ENCODE measurements at regions not wholly inside any gene's neighbourhood (a gene's known extent, or its start where the extent isn't known, plus 50 kb on each side); places are given as distances from the start of the nearest gene placed in this dataset.

DNA sequence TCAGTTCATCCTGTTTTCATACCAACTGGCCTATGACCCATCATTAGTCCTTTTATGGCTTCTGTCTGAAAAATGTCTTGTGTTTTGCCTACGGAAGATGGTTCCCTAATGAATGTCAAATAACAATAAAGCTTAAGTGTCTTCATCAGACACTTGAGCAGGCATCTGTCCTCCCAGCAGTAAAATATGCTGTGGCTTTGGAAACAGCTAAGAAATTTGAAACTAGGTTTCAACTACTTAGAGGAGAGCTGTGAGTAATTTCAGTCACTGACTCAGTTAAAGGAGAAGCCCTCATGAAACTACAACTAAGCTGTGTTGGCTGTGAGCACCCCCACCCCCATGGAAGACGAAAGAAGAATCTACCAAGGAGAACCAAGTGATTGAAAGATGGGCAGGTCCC lies 409.4 kb upstream of the PPP2R3A start:
- no peak overlapping the region for H3K4me3 Mint-ChIP-seq (ENCODE audit: unreplicated experiment)
- TF ChIP-seq, protein P1, sequence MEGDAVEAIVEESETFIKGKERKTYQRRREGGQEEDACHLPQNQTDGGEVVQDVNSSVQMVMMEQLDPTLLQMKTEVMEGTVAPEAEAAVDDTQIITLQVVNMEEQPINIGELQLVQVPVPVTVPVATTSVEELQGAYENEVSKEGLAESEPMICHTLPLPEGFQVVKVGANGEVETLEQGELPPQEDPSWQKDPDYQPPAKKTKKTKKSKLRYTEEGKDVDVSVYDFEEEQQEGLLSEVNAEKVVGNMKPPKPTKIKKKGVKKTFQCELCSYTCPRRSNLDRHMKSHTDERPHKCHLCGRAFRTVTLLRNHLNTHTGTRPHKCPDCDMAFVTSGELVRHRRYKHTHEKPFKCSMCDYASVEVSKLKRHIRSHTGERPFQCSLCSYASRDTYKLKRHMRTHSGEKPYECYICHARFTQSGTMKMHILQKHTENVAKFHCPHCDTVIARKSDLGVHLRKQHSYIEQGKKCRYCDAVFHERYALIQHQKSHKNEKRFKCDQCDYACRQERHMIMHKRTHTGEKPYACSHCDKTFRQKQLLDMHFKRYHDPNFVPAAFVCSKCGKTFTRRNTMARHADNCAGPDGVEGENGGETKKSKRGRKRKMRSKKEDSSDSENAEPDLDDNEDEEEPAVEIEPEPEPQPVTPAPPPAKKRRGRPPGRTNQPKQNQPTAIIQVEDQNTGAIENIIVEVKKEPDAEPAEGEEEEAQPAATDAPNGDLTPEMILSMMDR (IDR thresholded peaks at IDR 0.05; ENCODE audit: insufficient read depth in 1 of 2, low read depth in 1 of 2, low read length in 1 of 2, severe bottlenecking in 1 of 2, unreplicated experiment in 1 of 2), result no peak
- no TSS peak for BruUV-seq (replicated peaks)

DNA sequence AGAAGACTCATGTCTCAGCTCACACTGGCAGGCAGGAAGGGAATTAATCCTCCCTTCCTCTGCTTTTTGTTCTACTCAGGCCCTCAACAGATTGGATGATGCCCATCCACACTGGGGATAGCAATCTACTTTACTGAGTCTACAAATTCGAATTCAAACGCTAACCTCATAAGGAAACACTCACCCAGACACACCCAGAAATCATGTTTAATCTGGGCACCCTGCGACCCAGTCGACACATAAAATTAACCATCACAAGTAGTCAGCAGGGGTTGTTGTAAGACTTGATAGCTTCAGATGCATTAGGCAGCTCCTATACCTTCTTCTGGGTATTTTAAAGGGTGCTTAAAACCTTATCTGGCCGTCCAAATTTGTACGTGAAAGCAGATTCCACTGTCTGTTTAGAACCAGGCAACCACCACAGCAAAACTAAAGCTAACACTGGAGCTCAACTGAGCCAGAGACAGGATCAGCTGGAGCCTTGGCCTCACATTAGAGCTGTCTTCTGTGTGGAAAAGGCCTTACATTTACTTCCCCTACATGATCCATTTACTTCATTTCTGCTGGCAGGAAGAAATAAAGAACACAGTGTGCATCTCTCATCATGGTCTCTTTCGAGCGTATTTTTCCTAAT lies 407.3 kb upstream of the PPP2R3A start:
- Histone ChIP-seq H3K9me3 (no peaks in the 10 kb centered on the region), H3K27me3 (replicated peaks; ENCODE audit: control insufficient read depth, insufficient read depth, low read length) (no peaks in the 10 kb centered on the region), H3K4me3 (ENCODE audit: low read depth, low read length) (no peak overlapping the region), H3K4me1 (no peaks in the 10 kb centered on the region), H3K36me3 (ENCODE audit: control insufficient read depth, insufficient read depth, low read length) (no peaks in the 10 kb centered on the region)
- Mint-ChIP-seq H3K27me3 (ENCODE audit: insufficient read depth, unreplicated experiment) (peaks cover 18% of the 10 kb centered on the region), H3K9me3 (ENCODE audit: unreplicated experiment) (no peaks in the 10 kb centered on the region), H3K4me1 (ENCODE audit: low read depth, unreplicated experiment) (no peaks in the 10 kb centered on the region), H3K27ac (ENCODE audit: unreplicated experiment) (no peak overlapping the region), H3K36me3 (ENCODE audit: insufficient read depth, unreplicated experiment) (no peaks in the 10 kb centered on the region), H3K4me3 (ENCODE audit: unreplicated experiment) (no peak overlapping the region)
- TF ChIP-seq, protein P1 (IDR thresholded peaks at IDR 0.05; ENCODE audit: insufficient read depth in 1 of 2, low read depth in 1 of 2, low read length in 1 of 2, severe bottlenecking in 1 of 2, unreplicated experiment in 1 of 2), result no peak
- ChIA-PET POLR2A (no interaction called here), CTCF (no interaction called here)
- no TSS peak for BruUV-seq (replicated peaks)
- DNase-seq, result no peak
- intact Hi-C loops (cut with micrococcal nuclease; ENCODE audit: unreplicated experiment), result no loop called here

More for the DNA sequence above, 409.4 kb upstream of the PPP2R3A start:
- H3K9me3 Mint-ChIP-seq (ENCODE audit: unreplicated experiment), result no peaks in the 10 kb centered on the region
- H3K4me1 Mint-ChIP-seq (ENCODE audit: low read depth, unreplicated experiment), result no peaks in the 10 kb centered on the region
- Histone ChIP-seq H3K4me3 (ENCODE audit: low read depth, low read length) (no peak overlapping the region), H3K9me3 (no peaks in the 10 kb centered on the region), H3K27me3 (replicated peaks; ENCODE audit: control insufficient read depth, insufficient read depth, low read length) (no peaks in the 10 kb centered on the region), H3K4me1 (no peaks in the 10 kb centered on the region), H3K36me3 (ENCODE audit: control insufficient read depth, insufficient read depth, low read length) (no peaks in the 10 kb centered on the region)
- intact Hi-C loops (cut with micrococcal nuclease; ENCODE audit: unreplicated experiment), result no loop called here
- POLR2A ChIA-PET, result no interaction called here
- H3K36me3 Mint-ChIP-seq (ENCODE audit: insufficient read depth, unreplicated experiment), result no peaks in the 10 kb centered on the region
- H3K27ac Mint-ChIP-seq (ENCODE audit: unreplicated experiment), result no peak overlapping the region
- peaks cover 13% of the 10 kb centered on the region for H3K27me3 Mint-ChIP-seq (ENCODE audit: insufficient read depth, unreplicated experiment)
- no peak for DNase-seq
- CTCF ChIA-PET, result no interaction called here

DNA sequence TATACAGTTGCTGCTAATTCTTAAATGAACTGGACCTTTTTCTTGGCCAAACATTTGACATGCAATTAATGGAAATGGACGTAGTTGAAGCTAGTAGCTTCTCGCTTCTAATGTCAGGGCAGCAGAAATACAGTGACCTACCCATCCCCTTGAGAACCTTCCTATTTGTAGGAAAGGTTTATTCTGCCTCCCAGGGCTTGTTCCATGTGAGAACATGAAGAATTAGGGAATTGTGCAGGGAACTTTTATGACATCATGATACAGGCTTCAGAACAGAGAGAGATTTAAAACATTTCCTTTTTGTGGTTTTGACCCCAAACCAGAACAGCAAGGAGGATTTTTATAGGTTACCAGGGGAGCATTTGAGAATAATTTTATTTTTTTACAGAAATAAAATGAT lies 406.6 kb upstream of the PPP2R3A start:
- no peak overlapping the region for H3K4me3 Mint-ChIP-seq (ENCODE audit: unreplicated experiment)
- ChIA-PET POLR2A (no interaction called here), CTCF (no interaction called here)
- Histone ChIP-seq H3K27me3 (replicated peaks; ENCODE audit: control insufficient read depth, insufficient read depth, low read length) (no peaks in the 10 kb centered on the region), H3K4me3 (ENCODE audit: low read depth, low read length) (no peak overlapping the region), H3K36me3 (ENCODE audit: control insufficient read depth, insufficient read depth, low read length) (no peaks in the 10 kb centered on the region), H3K4me1 (no peaks in the 10 kb centered on the region), H3K9me3 (no peaks in the 10 kb centered on the region)
- DNase-seq, result no peak
- H3K27me3 Mint-ChIP-seq (ENCODE audit: insufficient read depth, unreplicated experiment), result peaks cover 21% of the 10 kb centered on the region
- no TSS peak for BruUV-seq (replicated peaks)
- H3K9me3 Mint-ChIP-seq (ENCODE audit: unreplicated experiment), result no peaks in the 10 kb centered on the region
- TF ChIP-seq, protein P1 (IDR thresholded peaks at IDR 0.05; ENCODE audit: insufficient read depth in 1 of 2, low read depth in 1 of 2, low read length in 1 of 2, severe bottlenecking in 1 of 2, unreplicated experiment in 1 of 2), result no peak
- intact Hi-C loops (cut with micrococcal nuclease; ENCODE audit: unreplicated experiment), result no loop called here
- no peaks in the 10 kb centered on the region for H3K4me1 Mint-ChIP-seq (ENCODE audit: low read depth, unreplicated experiment)
- no peak overlapping the region for H3K27ac Mint-ChIP-seq (ENCODE audit: unreplicated experiment)
- no peaks in the 10 kb centered on the region for H3K36me3 Mint-ChIP-seq (ENCODE audit: insufficient read depth, unreplicated experiment)

All from Caco-2 (cell line).